ENCODE measurements at regions not wholly inside any gene's neighbourhood (a gene's known extent, or its start where the extent isn't known, plus 50 kb on each side); places are given as distances from the start of the nearest gene placed in this dataset.

DNA sequence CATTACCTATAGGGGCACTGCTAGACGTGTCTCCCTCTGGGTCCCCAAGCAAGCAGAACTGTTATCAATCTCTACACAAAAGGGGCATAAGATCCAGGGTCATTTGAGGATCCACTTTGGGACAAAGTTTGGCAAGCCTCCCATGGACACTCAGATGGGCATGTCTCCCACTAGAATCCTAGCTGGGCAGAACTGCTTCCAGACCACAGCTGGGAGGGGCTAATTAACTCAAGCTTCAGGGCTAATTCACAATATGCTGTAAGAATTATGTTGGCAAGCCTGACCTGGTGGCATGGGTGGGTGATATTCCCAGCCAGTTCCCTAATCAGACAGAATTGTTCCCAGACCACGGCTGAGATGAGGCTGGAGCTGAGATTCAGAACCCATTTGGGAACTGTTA, 738.4 kb upstream of the FZD8 start:
- TF ChIP-seq EZH2 (IDR thresholded peaks at IDR 0.05; ENCODE audit: low read length, missing control alignments), result no peak
- no peak for TF ChIP-seq CTCF (conservative IDR thresholded peaks at IDR 0.05 in 1 of 2, IDR thresholded peaks at IDR 0.05 in 1 of 2; ENCODE audit: low read depth in 1 of 2, low read length in 2 of 2)

All from fibroblast of lung (primary cell).